Upper lobe of left lung (tissue), 4 donors: ENCODE measurements at regions not wholly inside any gene's neighbourhood (a gene's known extent, or its start where the extent isn't known, plus 50 kb on each side); places are given as distances from the start of the nearest gene placed in this dataset.

Experiments
- CTCF ChIP-seq, 6 experiments: fragments of 450-650 bp in 4 of 6; fragments of 200-600 bp in 2 of 6; sonication (generic) in 2 of 6; IDR thresholded peaks; one replicate each; pipeline ENCODE4 v1.5.1; 2016 to 2019; ENCODE audit warnings: antibody characterized with exemption in 6 of 6
- EP300 ChIP-seq, 4 donors: sonication (generic); formaldehyde crosslinking; IDR thresholded peaks; one replicate each; pipeline ENCODE4 v1.5.1; 2017; ENCODE audit warnings: antibody characterized with exemption in 4 of 4, control low read depth in 2 of 4
- POLR2A ChIP-seq, 4 donors: fragments of 450-650 bp; IDR thresholded peaks; one replicate each; pipeline ENCODE4 v1.5.1; 2016 to 2017; ENCODE audit warnings: antibody characterized with exemption in 4 of 4, mild to moderate bottlenecking in 2 of 4
- POLR2AphosphoS5 ChIP-seq, 2 donors: sonication (generic); formaldehyde crosslinking; IDR thresholded peaks; one replicate each; pipeline ENCODE4 v1.5.1; 2017; ENCODE audit warnings: antibody characterized with exemption in 2 of 2

DNA sequence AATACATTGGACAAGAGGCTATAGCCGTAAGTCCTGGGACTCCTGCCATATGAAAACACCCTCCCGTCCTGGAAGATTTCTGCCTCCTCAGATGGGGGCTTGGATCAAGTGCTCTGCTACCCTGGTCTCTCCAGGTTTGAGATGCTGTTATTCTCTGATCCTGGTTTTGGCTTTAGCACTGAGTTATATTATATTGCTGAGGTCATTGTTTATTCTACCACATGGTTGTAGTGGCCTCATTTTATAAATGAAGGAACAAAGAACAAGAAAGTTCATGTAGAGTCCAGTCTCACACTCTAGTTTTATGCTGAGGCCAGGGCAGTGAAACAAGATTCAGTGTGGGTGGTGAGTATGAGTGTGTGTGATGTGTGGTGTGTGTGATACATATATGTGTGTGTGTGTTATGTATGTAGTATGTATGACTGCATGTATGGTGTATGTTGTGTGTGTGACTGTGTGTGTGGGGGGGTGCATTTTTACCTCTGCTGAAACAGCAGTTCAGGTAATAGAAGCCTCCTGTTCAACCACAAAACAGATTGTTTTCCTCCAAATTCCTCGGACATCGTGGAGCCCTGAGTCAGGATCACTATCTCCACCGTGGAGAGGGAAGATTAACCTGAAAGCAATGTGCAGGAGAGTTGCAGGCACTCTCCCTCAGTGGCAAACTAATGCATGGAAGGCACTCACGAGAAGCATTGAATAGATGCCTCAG, 80.7 kb downstream of the C7orf25 start:
- TF ChIP-seq POLR2AphosphoS5 (IDR thresholded peaks at IDR 0.05) (no peak), CTCF (IDR thresholded peaks at IDR 0.05) (no peak), POLR2A (IDR thresholded peaks at IDR 0.05) (no peak), EP300 (IDR thresholded peaks at IDR 0.05) (no peak)
